Activated B cell treated with CpG ODN at 0.5 μM for 24 hours (primary cell): ENCODE measurements at regions not wholly inside any gene's neighbourhood (a gene's known extent, or its start where the extent isn't known, plus 50 kb on each side); places are given as distances from the start of the nearest gene placed in this dataset.

Experiments used
- ATAC-seq: fragments of 200-7000 bp; cut with Tn5 transposase; one replicate; pipeline ENCODE4 v1.10.0; 2021; ENCODE audit warnings: low read depth, mild to moderate bottlenecking, moderate library complexity
- CTCF ChIA-PET: fragments of 350-600 bp; sonication (Branson Sonifier 250); formaldehyde crosslinking; loops from one replicate; lab custom pipeline; 2021; ENCODE audit warnings: antibody characterized with exemption; lab: Charles Lee
- POLR2A ChIA-PET: fragments of 350-600 bp; sonication (Branson Sonifier 250); formaldehyde crosslinking; loops from one replicate; lab custom pipeline; 2021; ENCODE audit warnings: antibody characterized with exemption; lab: Charles Lee
- DNase-seq: peaks from one replicate; pipeline ENCODE4 v3.0.0; 2022
- H3K27ac Mint-ChIP-seq: one replicate; pipeline ENCODE4 v1.8.0; 2020; ENCODE audit warnings: mixed read lengths
- H3K27me3 Mint-ChIP-seq: one replicate; pipeline ENCODE4 v1.8.0; 2021; ENCODE audit warnings: mixed read lengths
- H3K36me3 Mint-ChIP-seq: one replicate; pipeline ENCODE4 v1.8.0; 2021; ENCODE audit warnings: low read depth, mixed read lengths
- H3K4me1 Mint-ChIP-seq: one replicate; pipeline ENCODE4 v1.8.0; 2021; ENCODE audit warnings: mixed read lengths
- H3K4me3 Mint-ChIP-seq: one replicate; pipeline ENCODE4 v1.8.0; 2020; ENCODE audit warnings: mild to moderate bottlenecking, mixed read lengths
- H3K9me3 Mint-ChIP-seq: one replicate; pipeline ENCODE4 v1.8.0; 2020; ENCODE audit warnings: mixed read lengths
- CTCF ChIP-seq: fragments of 200-600 bp; IDR thresholded peaks from one replicate; pipeline ENCODE4 v1.8.0; 2022; ENCODE audit warnings: antibody characterized with exemption, mild to moderate bottlenecking
- intact Hi-C: fragments of 100-400 bp; cut with micrococcal nuclease; formaldehyde crosslinking; loops from one replicate; pipeline ENCODE4 v1.15.1; 2024

DNA sequence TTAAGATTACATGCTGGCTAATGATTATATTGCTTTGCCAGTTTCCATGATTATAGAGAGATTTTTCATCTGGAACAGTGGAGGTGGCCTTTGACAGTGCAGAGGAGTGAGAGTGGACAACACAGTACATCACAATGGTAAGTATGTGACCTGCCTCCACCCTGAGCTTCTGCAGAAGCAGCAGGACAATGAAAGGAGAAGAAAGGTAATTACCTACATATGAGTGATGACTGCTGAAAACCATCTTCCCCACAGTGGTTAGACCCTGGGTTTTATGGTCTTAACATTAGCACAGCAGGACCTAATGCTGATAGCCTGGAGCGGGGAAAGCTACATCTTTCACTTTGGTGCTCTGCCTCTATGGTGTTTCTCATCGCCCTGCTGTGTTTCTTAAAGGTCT is 454.7 kb upstream of the DDI1 start:
- no peak for DNase-seq
- POLR2A ChIA-PET = no interaction called here
- Mint-ChIP-seq H3K4me3 (no peak overlapping the region), H3K4me1 (no peaks in the 10 kb centered on the region), H3K27ac (no peak overlapping the region), H3K9me3 (no peaks in the 10 kb centered on the region), H3K36me3 (no peaks in the 10 kb centered on the region), H3K27me3 (no peaks in the 10 kb centered on the region)
- intact Hi-C loops = no loop called here
- CTCF ChIA-PET = no interaction called here
- TF ChIP-seq CTCF = no peak
- no peak for ATAC-seq

- Mint-ChIP-seq H3K4me1 (no peaks in the 10 kb centered on the region), H3K9me3 (no peaks in the 10 kb centered on the region), H3K36me3 (no peaks in the 10 kb centered on the region), H3K4me3 (no peak overlapping the region), H3K27me3 (no peaks in the 10 kb centered on the region), H3K27ac (no peak overlapping the region)
- no peak for TF ChIP-seq CTCF
- intact Hi-C loops = no loop called here
- ChIA-PET POLR2A (no interaction called here), CTCF (no interaction called here)
- DNase-seq (no peak), ATAC-seq (no peak)
Measured at GRCh38 chr11:103582351-103582909, 454.0 kb upstream of the DDI1 start.

GRCh38 chr11:103584021-103584420 is 452.4 kb upstream of the DDI1 start:
- H3K4me3 Mint-ChIP-seq = no peak overlapping the region
- H3K27ac Mint-ChIP-seq = no peak overlapping the region
- H3K4me1 Mint-ChIP-seq = no peaks in the 10 kb centered on the region
- no peaks in the 10 kb centered on the region for H3K27me3 Mint-ChIP-seq
- no peaks in the 10 kb centered on the region for H3K9me3 Mint-ChIP-seq
- TF ChIP-seq CTCF = no peak
- H3K36me3 Mint-ChIP-seq = no peaks in the 10 kb centered on the region
- intact Hi-C loops = no loop called here
- no peak for DNase-seq
- ATAC-seq = no peak
- CTCF ChIA-PET = no interaction called here
- POLR2A ChIA-PET = no interaction called here

- no peak overlapping the region for H3K4me3 Mint-ChIP-seq
- POLR2A ChIA-PET = no interaction called here
- no peak for ATAC-seq
- no peaks in the 10 kb centered on the region for H3K9me3 Mint-ChIP-seq
- CTCF ChIA-PET = no interaction called here
- no peak overlapping the region for H3K27ac Mint-ChIP-seq
- intact Hi-C loops = no loop called here
- DNase-seq = no peak
- H3K4me1 Mint-ChIP-seq = no peaks in the 10 kb centered on the region
- no peak for TF ChIP-seq CTCF
- H3K36me3 Mint-ChIP-seq = no peaks in the 10 kb centered on the region
- H3K27me3 Mint-ChIP-seq = no peaks in the 10 kb centered on the region
Measured at GRCh38 chr11:103584720-103585119, 451.7 kb upstream of the DDI1 start.

DNA sequence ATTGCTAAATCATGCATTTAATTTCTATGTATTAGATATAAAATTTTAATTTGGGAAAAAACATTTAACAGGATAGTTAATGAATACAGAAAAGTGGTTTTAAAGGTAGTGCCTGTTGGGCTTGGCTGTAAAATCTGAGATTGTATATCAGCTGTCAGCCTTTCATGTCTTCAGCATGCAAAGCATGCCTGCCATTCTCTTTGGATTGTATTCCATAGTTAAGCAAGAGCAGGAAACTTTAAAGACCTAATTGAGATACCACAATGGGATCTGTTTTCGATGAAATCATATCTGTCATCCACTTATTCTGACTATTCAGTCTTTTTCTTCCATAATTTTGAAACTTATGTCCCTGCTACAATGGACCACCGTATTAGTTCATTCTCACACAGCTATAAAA is 451.0 kb upstream of the DDI1 start:
- CTCF ChIA-PET = no interaction called here
- POLR2A ChIA-PET = no interaction called here
- no peak overlapping the region for H3K27ac Mint-ChIP-seq

More for the DNA sequence above, 451.0 kb upstream of the DDI1 start:
- Mint-ChIP-seq H3K27me3 (no peaks in the 10 kb centered on the region), H3K9me3 (no peaks in the 10 kb centered on the region), H3K4me3 (no peak overlapping the region), H3K36me3 (no peaks in the 10 kb centered on the region), H3K4me1 (no peaks in the 10 kb centered on the region)
- TF ChIP-seq CTCF = no peak
- DNase-seq (no peak), ATAC-seq (no peak)
- intact Hi-C loops = no loop called here
